ENCODE measurements at regions not wholly inside any gene's neighbourhood (a gene's known extent, or its start where the extent isn't known, plus 50 kb on each side); places are given as distances from the start of the nearest gene placed in this dataset.
"Not testable (repeated sequence)": the region's sequence is repeated elsewhere in the genome, so short reads cannot be mapped to it uniquely, and the experiment has no call there.

- DNase-seq (ENCODE audit: low read depth in 2 of 2), result no peak
These were observed 105.2 kb downstream of the OR2B2 start for GRCh38 chr6:27806981-27807440.

DNA sequence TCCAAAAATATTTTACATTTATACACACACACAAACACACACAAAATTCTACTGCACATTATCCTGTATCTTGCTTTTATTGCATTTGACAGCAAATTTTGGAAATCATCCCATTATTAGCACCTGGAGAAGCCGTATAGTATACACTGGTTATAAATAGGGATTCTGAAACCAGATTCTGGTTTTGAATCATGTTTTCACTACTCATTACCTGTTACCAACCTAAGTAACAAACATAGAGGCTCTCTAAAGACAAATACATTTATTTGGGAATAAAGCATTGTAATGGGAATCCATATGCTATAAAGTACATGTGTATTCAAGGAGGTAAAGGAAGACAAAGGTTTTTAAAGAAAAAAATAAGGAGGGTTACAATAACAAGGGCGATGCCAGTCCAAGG is 106.8 kb downstream of the OR2B2 start:
- DNase-seq (ENCODE audit: low read depth in 2 of 2), result no peak

DNA sequence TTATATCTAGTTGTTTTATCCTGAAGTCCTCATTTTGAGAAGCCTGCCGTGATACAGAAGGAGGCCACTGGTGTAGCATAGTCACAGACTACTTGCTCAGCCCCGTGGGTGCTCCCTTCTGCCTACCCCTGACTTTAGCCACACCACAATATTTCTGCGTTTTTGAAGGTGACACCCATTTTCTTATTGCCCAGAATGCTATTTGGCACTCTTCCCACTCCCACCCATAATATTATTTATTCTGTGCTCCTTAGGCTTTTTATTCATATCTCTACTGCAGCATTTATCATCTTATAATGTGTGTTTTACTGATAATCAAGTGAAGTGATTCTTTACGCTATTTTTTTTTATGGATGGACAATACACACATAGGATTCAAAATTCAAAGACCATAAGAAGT is 107.3 kb downstream of the OR2B2 start:
- no peak for DNase-seq (ENCODE audit: low read depth in 2 of 2)

DNA sequence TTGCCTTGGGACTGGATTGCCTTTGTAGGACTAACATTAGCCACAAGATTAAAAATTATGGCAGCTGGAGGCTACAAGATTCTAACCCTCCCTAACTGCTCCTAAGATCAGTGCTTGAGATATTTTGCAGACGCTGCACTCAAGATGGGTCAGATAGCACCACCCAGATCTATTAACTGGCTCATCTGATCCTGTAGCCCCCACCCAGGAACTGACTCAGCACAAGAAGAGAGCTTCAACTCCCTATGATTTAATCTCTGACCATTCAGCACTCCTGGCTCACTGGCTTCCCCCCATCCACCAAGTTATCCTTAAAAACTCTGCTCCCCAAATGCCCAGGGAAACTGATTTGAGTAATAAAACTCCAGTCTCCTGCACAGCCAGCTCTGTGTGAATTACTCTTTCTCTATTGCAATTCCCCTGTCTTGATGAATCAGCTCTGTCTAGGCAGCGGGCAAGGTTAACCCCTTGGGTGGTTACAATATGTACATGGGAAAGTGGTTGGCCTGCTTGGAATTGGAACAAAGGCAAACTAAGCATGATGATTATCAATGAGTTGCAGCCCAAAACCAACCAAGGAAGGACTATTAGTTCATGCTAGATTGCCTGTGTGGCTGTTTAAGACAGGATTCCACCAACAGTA is 111.3 kb downstream of the OR2B2 start:
- DNase-seq (ENCODE audit: low read depth in 2 of 2), result no peak

GRCh38 chr6:27797960-27798359 is 114.2 kb downstream of the OR2B2 start:
- DNase-seq (ENCODE audit: low read depth in 2 of 2), result no peak

GRCh38 chr6:27796736-27797481 is 115.3 kb downstream of the OR2B2 start:
- DNase-seq (ENCODE audit: low read depth in 2 of 2), result not testable (repeated sequence)

- no peak for DNase-seq (ENCODE audit: low read depth in 2 of 2)
These were observed 116.3 kb downstream of the OR2B2 start for GRCh38 chr6:27795697-27796494.

DNA sequence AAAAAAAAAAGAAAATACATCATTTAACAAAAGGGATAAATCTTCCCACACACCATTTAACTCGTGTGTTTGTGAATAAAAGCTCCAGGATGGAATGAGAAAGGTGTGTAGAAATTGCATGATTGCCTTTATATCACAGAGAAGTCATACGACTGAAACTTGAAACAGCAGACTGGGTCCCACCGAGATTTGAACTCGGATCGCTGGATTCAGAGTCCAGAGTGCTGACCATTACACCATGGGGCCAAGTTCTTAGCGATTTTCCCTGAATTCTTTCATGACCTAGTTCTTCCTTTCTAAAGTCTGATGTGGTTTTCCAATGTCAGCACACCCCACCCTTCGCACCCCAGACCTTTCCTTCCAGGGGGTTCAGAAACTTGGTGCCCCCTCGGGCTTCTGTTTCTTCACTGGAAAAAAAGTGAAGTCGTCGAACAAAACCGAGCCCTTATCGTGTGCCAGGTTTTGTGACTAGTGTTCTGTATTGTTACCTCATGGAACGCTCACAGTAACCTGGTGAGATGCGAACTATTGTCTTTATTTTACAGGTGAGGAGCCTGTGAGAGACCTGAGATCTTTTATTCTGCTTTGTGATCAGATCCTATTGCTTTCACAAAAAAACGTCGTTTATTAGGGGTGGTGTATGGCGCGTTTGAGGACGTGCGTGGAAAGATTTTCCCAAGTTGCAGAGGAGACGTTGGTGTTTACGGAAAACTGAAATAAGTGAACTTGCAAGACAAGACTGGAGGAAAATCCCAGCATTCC is 120.8 kb downstream of the OR2B2 start:
- no peak for DNase-seq (ENCODE audit: low read depth in 2 of 2)

- not testable (repeated sequence) for DNase-seq (ENCODE audit: low read depth in 2 of 2)
These were observed 123.8 kb downstream of the OR2B2 start for GRCh38 chr6:27788376-27788775.

GRCh38 chr6:27786048-27786447 is 126.1 kb downstream of the OR2B2 start:
- no peak for DNase-seq (ENCODE audit: low read depth in 2 of 2)

GRCh38 chr6:27785294-27785693 is 126.9 kb downstream of the OR2B2 start:
- no peak for DNase-seq (ENCODE audit: low read depth in 2 of 2)

DNA sequence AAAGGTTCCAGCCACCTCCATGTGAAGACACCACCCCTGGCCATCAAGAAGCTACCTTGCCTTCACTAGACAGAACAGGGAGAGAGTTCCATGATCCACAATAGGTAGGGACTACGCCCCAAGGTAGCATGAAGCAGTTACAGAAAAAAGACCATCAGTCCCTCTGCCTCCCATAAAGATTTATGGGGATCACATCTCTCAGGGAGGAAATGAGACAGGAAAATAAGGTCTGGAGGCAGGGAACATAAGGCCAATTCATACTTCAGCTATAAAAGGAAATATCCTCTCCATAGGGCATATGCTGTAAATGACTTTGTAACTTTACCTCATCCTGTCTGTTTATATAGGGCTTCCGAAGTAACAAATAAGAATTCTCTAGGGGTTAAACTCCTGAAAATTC is 129.4 kb downstream of the OR2B2 start:
- no peak for DNase-seq (ENCODE audit: low read depth in 2 of 2)

GRCh38 chr6:27778625-27779417 is 133.4 kb downstream of the OR2B2 start:
- DNase-seq (ENCODE audit: low read depth in 2 of 2), result no peak

DNA sequence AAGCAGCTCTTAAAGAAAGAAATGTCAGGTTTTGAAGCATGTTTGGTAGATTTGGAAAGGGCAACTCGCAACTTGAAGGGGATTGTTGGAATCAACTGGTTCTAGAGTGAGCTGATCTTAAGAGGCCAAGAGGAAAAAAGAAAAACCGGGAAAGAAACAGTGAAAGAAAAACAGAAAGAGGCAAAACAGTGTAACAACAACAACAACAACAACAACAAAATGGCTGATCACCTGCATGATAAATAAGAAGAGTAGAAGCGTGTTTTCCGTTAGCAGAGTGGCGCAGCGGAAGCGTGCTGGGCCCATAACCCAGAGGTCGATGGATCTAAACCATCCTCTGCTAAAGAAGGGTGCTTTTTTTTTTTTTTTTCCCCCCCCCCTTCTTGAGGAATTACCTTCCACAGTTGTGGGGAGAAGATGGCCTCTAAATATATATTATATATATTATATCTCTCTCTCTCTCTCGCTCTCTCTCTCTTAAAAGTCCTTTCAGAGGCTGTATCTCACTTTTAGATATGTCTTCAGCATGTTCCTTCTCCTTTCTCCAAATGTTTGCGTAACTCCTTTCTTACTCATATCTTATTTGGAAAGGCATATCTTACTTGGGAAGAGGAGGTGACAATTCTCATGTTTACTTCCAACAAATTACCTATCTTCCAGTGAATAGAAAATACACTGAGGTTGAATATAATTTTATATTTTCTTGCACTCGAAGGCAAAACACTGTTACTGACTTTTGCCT is 134.4 kb downstream of the OR2B2 start:
- DNase-seq (ENCODE audit: low read depth in 2 of 2), result no peak

DNA sequence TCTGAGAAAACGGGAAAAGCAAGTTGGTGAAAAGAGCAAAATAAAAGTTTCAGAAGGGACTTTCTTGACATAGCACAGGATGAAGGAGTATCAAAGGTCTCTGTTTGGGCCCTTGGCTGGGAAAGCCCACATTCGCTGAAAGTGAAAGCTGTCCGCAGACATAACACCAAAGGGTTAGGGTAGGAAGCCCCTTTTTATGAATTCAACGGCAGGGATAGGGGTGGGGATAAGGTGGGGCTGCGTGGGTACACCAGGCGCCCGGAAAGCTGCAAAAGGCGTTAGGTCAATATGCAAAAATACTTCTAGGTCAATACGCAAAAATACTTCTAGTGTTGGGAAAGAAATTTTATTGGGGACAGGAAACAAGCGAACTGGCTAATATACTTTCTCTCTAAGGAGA is 135.1 kb downstream of the OR2B2 start:
- no peak for DNase-seq (ENCODE audit: low read depth in 2 of 2)

DNA sequence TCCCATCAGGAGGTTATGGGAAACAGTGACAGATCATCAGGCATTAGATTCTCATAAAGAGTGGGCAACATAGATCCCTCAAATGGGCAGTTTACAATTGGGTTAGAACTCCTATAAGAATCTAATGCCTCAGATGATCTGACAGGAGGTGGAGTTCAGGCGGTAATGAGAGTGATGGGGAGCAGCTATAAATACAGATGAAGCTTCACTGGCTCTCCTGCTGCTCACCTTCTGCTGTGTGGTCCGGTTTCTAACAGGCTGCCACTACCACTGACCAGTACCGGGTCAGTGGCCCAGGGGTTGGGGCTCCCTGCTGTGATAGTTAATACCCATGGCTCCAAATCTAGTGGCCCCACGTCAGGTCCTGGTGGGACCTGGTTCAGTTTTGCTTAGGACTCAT is 135.7 kb downstream of the OR2B2 start:
- DNase-seq (ENCODE audit: low read depth in 2 of 2), result no peak

- no peak for DNase-seq (ENCODE audit: low read depth in 2 of 2)
These were observed 136.4 kb downstream of the OR2B2 start for GRCh38 chr6:27775796-27776184.

GRCh38 chr6:27775138-27775795 is 136.9 kb downstream of the OR2B2 start:
- DNase-seq (ENCODE audit: low read depth in 2 of 2), result not testable (repeated sequence)

- DNase-seq (ENCODE audit: low read depth in 2 of 2), result not testable (repeated sequence)
These were observed 138.0 kb downstream of the OR2B2 start for GRCh38 chr6:27774264-27774600.

Data from stimulated activated CD8-positive, alpha-beta memory T cell treated with anti-CD3 and anti-CD28 coated beads, Interleukin-2, amount 100 ng/mL, for 1 hour (primary cell).